ENCODE measurements at regions not wholly inside any gene's neighbourhood (a gene's known extent, or its start where the extent isn't known, plus 50 kb on each side); places are given as distances from the start of the nearest gene placed in this dataset.

DNA sequence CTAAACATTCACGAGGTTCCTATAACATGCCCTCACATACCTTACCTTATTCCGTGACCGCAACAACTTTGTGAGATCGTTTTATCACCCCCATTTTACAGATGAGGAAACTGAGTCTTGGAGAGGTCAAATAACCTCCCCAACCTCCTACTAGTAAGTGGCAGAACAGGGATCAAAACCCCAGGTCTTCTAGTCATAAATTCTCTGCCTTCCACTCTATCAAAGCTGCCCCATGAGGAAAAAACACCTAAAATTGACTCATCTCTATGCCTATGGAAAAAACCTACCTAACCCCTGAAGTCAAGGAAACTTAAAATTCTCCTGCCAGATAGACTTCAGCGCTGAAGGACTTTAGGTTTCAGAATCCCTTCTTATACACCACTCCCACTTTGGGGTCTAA, 69.5 kb upstream of the ERRFI1 start (continued):
- TF ChIP-seq, protein P1, sequence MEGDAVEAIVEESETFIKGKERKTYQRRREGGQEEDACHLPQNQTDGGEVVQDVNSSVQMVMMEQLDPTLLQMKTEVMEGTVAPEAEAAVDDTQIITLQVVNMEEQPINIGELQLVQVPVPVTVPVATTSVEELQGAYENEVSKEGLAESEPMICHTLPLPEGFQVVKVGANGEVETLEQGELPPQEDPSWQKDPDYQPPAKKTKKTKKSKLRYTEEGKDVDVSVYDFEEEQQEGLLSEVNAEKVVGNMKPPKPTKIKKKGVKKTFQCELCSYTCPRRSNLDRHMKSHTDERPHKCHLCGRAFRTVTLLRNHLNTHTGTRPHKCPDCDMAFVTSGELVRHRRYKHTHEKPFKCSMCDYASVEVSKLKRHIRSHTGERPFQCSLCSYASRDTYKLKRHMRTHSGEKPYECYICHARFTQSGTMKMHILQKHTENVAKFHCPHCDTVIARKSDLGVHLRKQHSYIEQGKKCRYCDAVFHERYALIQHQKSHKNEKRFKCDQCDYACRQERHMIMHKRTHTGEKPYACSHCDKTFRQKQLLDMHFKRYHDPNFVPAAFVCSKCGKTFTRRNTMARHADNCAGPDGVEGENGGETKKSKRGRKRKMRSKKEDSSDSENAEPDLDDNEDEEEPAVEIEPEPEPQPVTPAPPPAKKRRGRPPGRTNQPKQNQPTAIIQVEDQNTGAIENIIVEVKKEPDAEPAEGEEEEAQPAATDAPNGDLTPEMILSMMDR (conservative IDR thresholded peaks at IDR 0.05; ENCODE audit: low read depth, low read length): no peak
- TF ChIP-seq SMC3 (IDR thresholded peaks at IDR 0.05; ENCODE audit: low read depth, low read length) (no peak), FOS (IDR thresholded peaks at IDR 0.05; ENCODE audit: low read depth, low read length) (no peak)
